ENCODE measurements at regions not wholly inside any gene's neighbourhood (a gene's known extent, or its start where the extent isn't known, plus 50 kb on each side); places are given as distances from the start of the nearest gene placed in this dataset.

GRCh38 chr4:33061727-33062126, 2341.6 kb downstream of the PCDH7 start:
- POLR2A ChIA-PET, result no interaction called here
- no peaks in the 10 kb centered on the region for H3K4me1 Mint-ChIP-seq (ENCODE audit: low read depth)
- Histone ChIP-seq H3K4me3 (ENCODE audit: low read length) (no peak overlapping the region), H3K36me3 (ENCODE audit: insufficient read depth, low read length) (no peaks in the 10 kb centered on the region), H3K27me3 (ENCODE audit: control insufficient read depth in 1 of 2, insufficient read depth in 2 of 2, low read length in 2 of 2) (no peaks in the 10 kb centered on the region), H3K4me1 (ENCODE audit: insufficient read depth, low read length) (no peaks in the 10 kb centered on the region), H3K27ac (ENCODE audit: low read depth in 1 of 2, low read length in 2 of 2) (no peak overlapping the region), H3K9me3 (ENCODE audit: control insufficient read depth in 1 of 2, insufficient read depth in 1 of 2, low read length in 2 of 2) (peaks cover 0 to 4% of the 10 kb centered on the region in 2 experiments)
- TF ChIP-seq, protein P1, sequence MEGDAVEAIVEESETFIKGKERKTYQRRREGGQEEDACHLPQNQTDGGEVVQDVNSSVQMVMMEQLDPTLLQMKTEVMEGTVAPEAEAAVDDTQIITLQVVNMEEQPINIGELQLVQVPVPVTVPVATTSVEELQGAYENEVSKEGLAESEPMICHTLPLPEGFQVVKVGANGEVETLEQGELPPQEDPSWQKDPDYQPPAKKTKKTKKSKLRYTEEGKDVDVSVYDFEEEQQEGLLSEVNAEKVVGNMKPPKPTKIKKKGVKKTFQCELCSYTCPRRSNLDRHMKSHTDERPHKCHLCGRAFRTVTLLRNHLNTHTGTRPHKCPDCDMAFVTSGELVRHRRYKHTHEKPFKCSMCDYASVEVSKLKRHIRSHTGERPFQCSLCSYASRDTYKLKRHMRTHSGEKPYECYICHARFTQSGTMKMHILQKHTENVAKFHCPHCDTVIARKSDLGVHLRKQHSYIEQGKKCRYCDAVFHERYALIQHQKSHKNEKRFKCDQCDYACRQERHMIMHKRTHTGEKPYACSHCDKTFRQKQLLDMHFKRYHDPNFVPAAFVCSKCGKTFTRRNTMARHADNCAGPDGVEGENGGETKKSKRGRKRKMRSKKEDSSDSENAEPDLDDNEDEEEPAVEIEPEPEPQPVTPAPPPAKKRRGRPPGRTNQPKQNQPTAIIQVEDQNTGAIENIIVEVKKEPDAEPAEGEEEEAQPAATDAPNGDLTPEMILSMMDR (IDR thresholded peaks at IDR 0.05), result no peak
- no peak overlapping the region for H3K4me3 Mint-ChIP-seq
- DNase-seq (no peak), ATAC-seq (ENCODE audit: poor library complexity) (no peak)
- CTCF ChIA-PET, result no interaction called here
- H3K27me3 Mint-ChIP-seq, result no peaks in the 10 kb centered on the region
- intact Hi-C loops (cut with DNase I, micrococcal nuclease), result no loop called here
- no peak overlapping the region for H3K27ac Mint-ChIP-seq
- H3K36me3 Mint-ChIP-seq (ENCODE audit: low read depth), result no peaks in the 10 kb centered on the region
- H3K9me3 Mint-ChIP-seq, result no peaks in the 10 kb centered on the region

DNA sequence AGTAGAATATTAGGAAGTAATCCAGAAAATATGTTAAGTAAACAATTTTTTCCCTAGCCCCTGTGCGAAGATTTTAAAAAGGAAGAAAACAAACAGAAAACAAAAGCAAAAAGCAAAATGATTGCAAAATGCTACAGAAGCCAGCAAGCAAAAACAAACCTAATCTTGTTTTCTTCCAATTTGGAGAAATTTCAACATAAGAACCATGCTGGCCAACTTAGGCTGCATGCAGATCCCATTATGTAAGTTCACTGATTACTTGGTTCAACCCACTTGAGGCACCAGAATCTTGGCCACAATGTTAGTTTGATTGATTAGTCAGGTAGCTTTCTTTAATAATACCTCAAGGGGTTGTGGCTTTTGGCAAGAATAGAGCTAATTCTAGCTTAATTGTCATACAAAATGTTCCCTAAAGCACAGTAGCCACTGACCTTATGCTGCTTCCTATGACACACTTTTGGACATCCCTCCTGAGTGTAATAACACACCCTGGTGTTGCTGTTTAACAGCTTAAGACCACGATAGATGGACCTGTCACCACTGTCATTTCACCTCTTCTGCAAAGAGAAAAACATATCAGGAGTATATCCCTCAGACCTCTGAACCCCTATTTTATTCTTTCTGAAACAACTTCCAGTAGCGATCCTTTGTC, 2342.1 kb downstream of the PCDH7 start:
- no peaks in the 10 kb centered on the region for H3K36me3 Mint-ChIP-seq (ENCODE audit: low read depth)
- no peak overlapping the region for H3K4me3 ChIP-seq (ENCODE audit: low read length)
- no peak overlapping the region for H3K27ac Mint-ChIP-seq
- peaks cover 0 to 4% of the 10 kb centered on the region in 2 experiments for H3K9me3 ChIP-seq (ENCODE audit: control insufficient read depth in 1 of 2, insufficient read depth in 1 of 2, low read length in 2 of 2)
- TF ChIP-seq, protein P1 (IDR thresholded peaks at IDR 0.05), result no peak
- H3K4me3 Mint-ChIP-seq, result no peak overlapping the region
- intact Hi-C loops (cut with DNase I, micrococcal nuclease), result no loop called here
- no peaks in the 10 kb centered on the region for H3K4me1 Mint-ChIP-seq (ENCODE audit: low read depth)
- H3K27me3 Mint-ChIP-seq, result no peaks in the 10 kb centered on the region
- DNase-seq, result no peak
- no peaks in the 10 kb centered on the region for H3K4me1 ChIP-seq (ENCODE audit: insufficient read depth, low read length)
- H3K27me3 ChIP-seq (ENCODE audit: control insufficient read depth in 1 of 2, insufficient read depth in 2 of 2, low read length in 2 of 2), result no peaks in the 10 kb centered on the region
- ATAC-seq (ENCODE audit: poor library complexity), result no peak
- H3K36me3 ChIP-seq (ENCODE audit: insufficient read depth, low read length), result no peaks in the 10 kb centered on the region
- no peak overlapping the region for H3K27ac ChIP-seq (ENCODE audit: low read depth in 1 of 2, low read length in 2 of 2)
- ChIA-PET POLR2A (no interaction called here), CTCF (no interaction called here)
- no peaks in the 10 kb centered on the region for H3K9me3 Mint-ChIP-seq

GRCh38 chr4:33063241-33063640, 2343.1 kb downstream of the PCDH7 start:
- Histone ChIP-seq H3K27me3 (ENCODE audit: control insufficient read depth in 1 of 2, insufficient read depth in 2 of 2, low read length in 2 of 2) (no peaks in the 10 kb centered on the region), H3K9me3 (ENCODE audit: control insufficient read depth in 1 of 2, insufficient read depth in 1 of 2, low read length in 2 of 2) (peaks cover 0 to 4% of the 10 kb centered on the region in 2 experiments), H3K4me3 (ENCODE audit: low read length) (no peak overlapping the region), H3K27ac (ENCODE audit: low read depth in 1 of 2, low read length in 2 of 2) (no peak overlapping the region), H3K36me3 (ENCODE audit: insufficient read depth, low read length) (no peaks in the 10 kb centered on the region), H3K4me1 (ENCODE audit: insufficient read depth, low read length) (no peaks in the 10 kb centered on the region)
- ChIA-PET POLR2A (no interaction called here), CTCF (no interaction called here)
- H3K9me3 Mint-ChIP-seq, result no peaks in the 10 kb centered on the region
- H3K36me3 Mint-ChIP-seq (ENCODE audit: low read depth), result no peaks in the 10 kb centered on the region
- H3K4me3 Mint-ChIP-seq, result no peak overlapping the region
- intact Hi-C loops (cut with DNase I, micrococcal nuclease), result no loop called here
- H3K4me1 Mint-ChIP-seq (ENCODE audit: low read depth), result no peaks in the 10 kb centered on the region
- TF ChIP-seq, protein P1 (IDR thresholded peaks at IDR 0.05), result no peak
- H3K27me3 Mint-ChIP-seq, result no peaks in the 10 kb centered on the region
- no peak for ATAC-seq (ENCODE audit: poor library complexity)
- no peak overlapping the region for H3K27ac Mint-ChIP-seq
- DNase-seq, result no peak
